HG03575 (cell line): ENCODE measurements at regions not wholly inside any gene's neighbourhood (a gene's known extent, or its start where the extent isn't known, plus 50 kb on each side); places are given as distances from the start of the nearest gene placed in this dataset.
"Not testable (repeated sequence)": the region's sequence is repeated elsewhere in the genome, so short reads cannot be mapped to it uniquely, and the experiment has no call there.

Experiments used
- ATAC-seq: cut with Tn5 transposase; IDR thresholded peaks from one replicate; pipeline ENCODE4 v1.9.1; 2021; ENCODE audit not compliant: unreplicated experiment, insufficient number of reproducible peaks, low FRiP score; ENCODE audit errors: extremely low read depth

GRCh38 chr1:234782105-234782751 lies 172.2 kb upstream of the IRF2BP2 start:
- ATAC-seq: no peak

GRCh38 chr1:234781241-234782065 lies 171.5 kb upstream of the IRF2BP2 start:
- ATAC-seq: no peak

GRCh38 chr1:234780531-234781162 lies 170.7 kb upstream of the IRF2BP2 start:
- no peak for ATAC-seq

GRCh38 chr1:234780112-234780511 lies 170.1 kb upstream of the IRF2BP2 start:
- no peak for ATAC-seq

DNA sequence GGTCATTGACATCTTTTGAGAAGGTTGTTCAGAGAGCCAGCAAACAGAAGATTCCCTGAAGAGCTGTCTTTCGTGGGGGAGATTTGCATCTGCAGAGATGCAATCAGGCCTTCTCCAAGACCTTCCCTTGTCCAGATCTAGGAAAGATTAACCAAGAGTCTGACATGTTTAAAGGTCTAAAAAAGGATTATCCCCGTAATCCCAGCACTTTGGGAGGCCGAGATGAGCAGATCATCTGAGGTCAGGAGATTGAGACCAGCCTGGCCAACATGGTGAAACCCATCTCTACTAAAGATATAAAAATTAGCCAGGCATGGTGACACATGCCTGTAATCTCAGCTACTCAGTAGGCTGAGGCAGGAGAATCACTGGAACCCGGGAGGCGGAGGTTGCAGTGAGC lies 169.6 kb upstream of the IRF2BP2 start:
- not testable (repeated sequence) for ATAC-seq

GRCh38 chr1:234779160-234779538 lies 169.2 kb upstream of the IRF2BP2 start:
- ATAC-seq: no peak

DNA sequence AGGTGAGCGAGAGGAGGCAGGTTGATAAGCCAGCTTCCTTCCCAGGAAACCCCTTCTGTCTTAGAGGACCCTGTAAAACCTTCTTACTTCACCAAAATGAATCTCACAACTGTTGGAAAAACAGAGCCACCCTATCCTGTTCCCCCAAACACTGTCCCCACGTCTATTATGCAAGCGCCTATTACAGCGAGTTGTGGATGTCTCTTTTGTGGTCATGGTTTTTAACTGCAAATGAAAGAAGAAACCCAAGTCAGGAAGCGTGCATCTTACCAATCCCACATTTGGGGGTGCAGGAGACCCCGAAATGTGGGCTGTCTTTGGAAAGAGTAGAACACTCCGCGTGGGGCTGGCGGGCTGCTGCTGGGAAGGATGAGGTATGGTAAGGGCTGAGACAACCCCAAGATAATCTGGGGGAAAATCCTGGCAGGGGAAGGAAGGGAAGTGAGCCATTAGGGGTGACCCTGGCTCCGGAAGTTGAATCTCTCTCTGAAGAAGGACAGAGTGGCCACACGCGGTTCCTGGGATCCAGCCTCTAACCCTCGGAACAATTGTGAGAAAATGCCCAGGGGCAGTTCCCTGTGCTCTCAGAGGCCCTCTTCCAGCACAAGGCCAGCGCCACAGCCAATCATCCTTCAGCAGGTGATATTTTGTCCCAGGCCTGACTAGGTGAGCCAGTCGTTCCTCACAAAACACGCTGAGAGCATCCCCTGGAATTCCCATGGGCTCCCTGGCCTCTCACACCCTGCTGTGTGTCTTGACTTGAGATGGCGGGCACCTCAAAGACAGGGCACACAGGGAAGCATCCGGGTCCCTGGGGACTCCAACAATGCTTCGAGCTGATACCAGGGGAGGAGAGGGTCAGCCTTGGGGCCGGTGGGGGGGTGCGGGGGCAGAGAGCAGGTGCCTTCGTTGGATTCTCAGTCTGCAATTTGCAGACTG lies 168.5 kb upstream of the IRF2BP2 start:
- ATAC-seq: no peak

DNA sequence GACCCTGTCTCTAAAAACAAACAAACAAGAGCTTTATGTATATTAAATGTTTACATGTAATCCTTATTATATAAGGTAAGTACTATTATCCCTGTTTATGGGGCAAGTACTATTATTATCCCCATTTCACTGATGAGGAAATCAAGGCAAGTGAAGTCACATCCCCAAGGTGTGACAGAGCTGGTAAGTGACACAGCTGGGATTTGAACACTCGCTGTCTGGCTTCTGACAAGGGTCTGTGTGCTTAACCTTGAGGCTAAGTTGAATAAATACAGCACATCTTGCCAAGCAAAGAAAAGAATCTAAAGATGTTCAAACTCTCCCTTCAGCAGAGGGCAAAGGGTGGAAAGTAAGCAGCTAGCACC lies 167.9 kb upstream of the IRF2BP2 start:
- ATAC-seq: no peak

GRCh38 chr1:234776876-234777855 lies 167.2 kb upstream of the IRF2BP2 start:
- no peak for ATAC-seq

GRCh38 chr1:234776256-234776875 lies 166.4 kb upstream of the IRF2BP2 start:
- no peak for ATAC-seq

DNA sequence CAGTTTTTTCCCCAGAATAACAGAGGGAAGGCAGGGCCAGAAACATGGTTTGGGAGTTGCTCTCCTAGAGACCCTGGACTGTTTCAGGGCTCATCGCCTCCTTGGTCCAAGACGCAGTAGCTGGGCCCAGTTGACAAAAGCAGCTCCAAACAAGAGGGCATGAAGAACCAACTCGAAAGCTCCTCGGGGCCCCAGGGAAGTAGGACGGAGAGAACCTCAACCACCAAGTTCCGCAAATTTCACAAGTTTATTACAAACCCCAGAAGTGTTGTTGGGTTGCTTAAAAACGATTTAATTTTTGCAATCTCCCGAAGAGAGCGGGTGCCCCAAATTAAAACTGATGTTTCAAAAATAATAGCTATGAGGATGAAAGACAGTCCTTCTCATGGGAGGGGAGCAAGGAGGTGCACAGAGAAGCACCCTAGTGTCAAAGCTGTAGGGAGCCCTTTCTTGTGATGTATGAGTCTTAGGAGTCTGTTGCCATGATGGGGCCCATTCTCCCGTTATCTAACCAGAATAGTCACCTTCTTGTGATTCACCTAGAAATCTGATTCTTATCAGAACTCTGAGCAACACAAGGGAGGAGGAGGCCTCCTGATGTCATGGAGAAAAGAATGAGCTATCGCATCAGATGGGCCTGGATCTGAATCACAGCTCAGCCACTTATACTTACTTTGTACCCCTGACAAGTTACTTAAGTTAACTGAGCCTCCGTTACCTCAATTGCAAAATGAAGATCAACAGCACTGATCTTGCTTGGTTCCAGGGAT lies 165.7 kb upstream of the IRF2BP2 start:
- ATAC-seq: no peak

DNA sequence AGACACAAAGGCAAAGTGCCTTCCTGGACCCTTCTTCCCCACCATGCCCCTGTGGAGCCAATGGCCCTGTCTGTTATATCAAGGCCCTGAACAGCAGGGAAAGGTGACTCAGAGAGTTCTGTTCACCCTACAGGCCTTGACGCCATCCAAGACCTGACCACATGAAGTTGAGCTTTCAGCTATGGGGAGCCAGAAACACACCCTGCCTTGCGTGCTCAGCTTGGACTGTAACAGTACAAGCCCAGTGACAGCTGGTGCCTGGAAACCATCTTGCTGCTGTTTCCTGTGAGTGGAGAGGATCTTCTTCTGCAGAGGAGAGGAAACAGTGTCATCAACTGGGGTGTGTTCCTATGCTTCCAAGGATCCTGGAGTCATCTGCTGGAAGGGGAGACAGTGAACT lies 165.0 kb upstream of the IRF2BP2 start:
- ATAC-seq: no peak

DNA sequence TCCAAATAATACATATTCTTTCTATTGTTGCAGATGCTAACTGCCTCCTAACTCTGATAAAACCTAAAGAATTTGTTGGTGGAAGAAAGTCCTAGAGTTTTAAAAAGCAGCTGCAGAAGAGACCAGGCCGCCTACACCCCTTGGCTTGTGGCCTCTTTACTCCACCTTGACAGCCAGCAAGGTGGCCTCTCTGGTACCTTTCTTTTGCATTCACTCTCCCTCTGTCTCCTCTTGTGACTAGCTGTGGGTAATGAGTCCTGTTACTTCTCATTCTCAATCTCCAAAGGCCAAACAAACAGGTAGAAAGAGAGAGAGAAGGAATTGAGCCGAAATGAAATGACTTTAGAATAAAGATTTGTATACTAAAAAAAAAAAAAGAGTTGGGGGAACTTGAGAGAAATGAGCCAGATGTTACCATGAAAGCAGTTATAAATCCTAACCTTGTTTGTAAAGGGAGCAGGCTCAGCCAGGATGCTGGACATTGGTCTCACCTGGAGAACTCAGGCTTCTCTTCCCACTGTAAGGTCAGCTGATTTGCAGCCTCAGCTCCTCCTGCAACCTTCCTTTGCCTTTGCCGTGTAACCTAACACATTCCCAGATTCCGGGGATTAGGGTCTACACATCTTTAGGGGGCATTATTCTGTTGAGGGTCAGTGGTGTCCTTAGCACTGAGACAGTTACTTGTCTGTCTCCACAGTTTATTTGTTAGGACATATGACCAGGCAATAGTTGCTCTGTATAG lies 164.1 kb upstream of the IRF2BP2 start:
- ATAC-seq: no peak

DNA sequence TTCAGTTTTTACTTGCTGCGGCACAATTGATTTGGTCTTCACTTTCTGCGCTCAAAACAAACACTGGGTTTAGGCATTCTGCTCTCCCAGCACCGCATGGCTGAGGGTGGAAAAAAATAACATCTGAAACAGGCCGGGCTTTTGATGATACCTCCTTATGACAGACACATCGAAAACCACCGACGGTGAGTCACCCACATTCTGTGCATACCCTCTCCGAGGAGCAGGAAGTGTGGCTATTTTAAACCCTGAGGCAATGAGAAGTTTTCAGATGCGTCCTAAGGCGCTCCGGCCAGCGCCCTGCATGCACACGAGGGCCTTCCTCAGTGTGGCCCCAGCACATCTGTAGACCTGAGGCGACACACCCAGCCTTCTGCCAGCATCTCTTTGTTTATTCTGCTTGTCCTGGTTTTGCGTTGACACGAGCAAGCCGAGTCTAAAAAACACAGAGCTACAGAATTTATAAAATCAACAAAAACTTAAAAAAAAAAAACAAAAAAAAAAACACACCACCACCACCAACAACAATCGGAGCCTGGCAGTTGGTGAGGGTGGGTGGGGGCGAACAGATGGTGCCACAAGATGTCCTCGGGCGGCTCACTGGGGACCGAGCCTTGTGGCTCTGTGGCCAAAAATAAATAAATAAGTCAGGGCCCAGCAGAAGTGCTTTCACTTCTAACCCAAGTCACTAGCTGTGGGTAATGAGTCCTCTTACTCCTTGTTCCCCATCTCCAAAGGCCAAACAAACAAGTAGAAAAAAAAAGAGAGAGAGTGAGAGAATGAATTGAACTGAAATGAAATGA lies 162.6 kb upstream of the IRF2BP2 start:
- peak; percentile 60 for ATAC-seq

- ATAC-seq: no peak
These were observed 161.8 kb upstream of the IRF2BP2 start for GRCh38 chr1:234771642-234772344.
